ENCODE measurements at regions not wholly inside any gene's neighbourhood (a gene's known extent, or its start where the extent isn't known, plus 50 kb on each side); places are given as distances from the start of the nearest gene placed in this dataset.

DNA sequence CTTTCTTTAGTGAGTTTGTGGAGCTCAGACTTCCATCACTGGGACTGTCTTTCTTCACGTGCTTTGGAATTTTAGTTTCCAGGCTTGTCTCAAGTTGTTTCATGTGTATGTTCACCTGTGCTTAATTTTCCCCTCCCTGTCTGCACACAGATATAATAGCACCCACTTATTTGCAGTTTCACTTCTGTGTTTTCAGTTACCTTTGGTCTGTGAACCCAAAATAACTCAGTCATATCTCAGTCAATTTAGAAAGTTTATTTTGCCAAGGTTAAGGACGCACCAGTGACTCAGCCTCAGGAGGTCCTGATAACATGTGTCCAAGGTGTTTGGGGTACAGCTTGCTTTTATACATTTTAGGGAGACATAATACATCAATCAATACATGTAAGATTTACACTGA, 330.4 kb downstream of the ICE1 start:
- Histone ChIP-seq H3K4me1 (ENCODE audit: control insufficient read depth, low read depth, low read length) (no peaks in the 10 kb centered on the region), H3K4ac (ENCODE audit: low read depth, low read length) (no peak overlapping the region), H2BK5ac (ENCODE audit: low read length) (no peak overlapping the region), H3K18ac (ENCODE audit: low read length) (no peak overlapping the region), H3K56ac (ENCODE audit: low read length) (no peak overlapping the region), H2BK15ac (replicated peaks; ENCODE audit: low read depth) (no peak overlapping the region), H3K36me3 (ENCODE audit: control insufficient read depth, insufficient read depth, low read length) (no peaks in the 10 kb centered on the region), H3K4me2 (ENCODE audit: low read length) (no peak overlapping the region), H3K4me3 (ENCODE audit: low read length) (no peak overlapping the region), H4K8ac (ENCODE audit: low read depth, low read length) (no peak overlapping the region), H4K5ac (ENCODE audit: low read length) (no peak overlapping the region), H3K27ac (ENCODE audit: low read depth, low read length) (no peak overlapping the region), H3K79me1 (ENCODE audit: low read length) (no peaks in the 10 kb centered on the region), H3K23ac (ENCODE audit: low read length) (no peak overlapping the region), H3K9ac (ENCODE audit: low read length) (no peak overlapping the region), H3K27me3 (ENCODE audit: insufficient read depth, low read length, poor library complexity) (no peaks in the 10 kb centered on the region), H3K79me2 (ENCODE audit: control insufficient read depth, insufficient read depth, low read length) (no peaks in the 10 kb centered on the region), H2BK120ac (ENCODE audit: low read depth, low read length) (no peak overlapping the region), H2AK5ac (ENCODE audit: low read length) (no peak overlapping the region)
- no CpG with 5 or more reads among the region's 2 CpGs for WGBS (ENCODE audit: extremely low coverage, insufficient coverage, low lambda C conversion rate)
- no peak for DNase-seq

DNA sequence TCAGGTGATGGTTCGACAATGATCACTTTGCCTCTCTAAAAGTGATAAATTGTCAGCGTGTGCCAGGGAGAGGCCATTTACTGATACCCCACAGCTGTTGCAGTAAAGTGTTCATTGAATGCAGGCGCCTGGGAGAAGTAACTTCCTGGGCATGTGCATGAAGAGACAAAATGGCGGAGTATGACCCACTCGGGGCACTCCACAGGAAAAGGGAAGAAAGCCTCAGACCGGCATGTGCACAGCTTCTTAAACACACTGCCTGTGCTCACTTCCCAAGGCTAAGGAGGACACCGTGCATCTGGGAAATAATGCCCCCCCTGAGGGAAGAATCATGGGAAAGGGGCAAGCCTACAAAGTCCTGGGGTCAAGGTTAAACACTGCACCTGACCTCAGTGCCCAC, 329.5 kb downstream of the ICE1 start:
- no peaks in the 10 kb centered on the region for H3K79me1 ChIP-seq (ENCODE audit: low read length)
- DNase-seq: no peak
- no peak overlapping the region for H3K9ac ChIP-seq (ENCODE audit: low read length)
- no peak overlapping the region for H3K4ac ChIP-seq (ENCODE audit: low read depth, low read length)
- no peak overlapping the region for H3K23ac ChIP-seq (ENCODE audit: low read length)
- no peak overlapping the region for H2BK5ac ChIP-seq (ENCODE audit: low read length)
- no peak overlapping the region for H4K5ac ChIP-seq (ENCODE audit: low read length)
- no peak overlapping the region for H3K18ac ChIP-seq (ENCODE audit: low read length)
- no peak overlapping the region for H3K56ac ChIP-seq (ENCODE audit: low read length)
- H3K27me3 ChIP-seq (ENCODE audit: insufficient read depth, low read length, poor library complexity): no peaks in the 10 kb centered on the region
- H3K4me3 ChIP-seq (ENCODE audit: low read length): no peak overlapping the region
- no peak overlapping the region for H4K8ac ChIP-seq (ENCODE audit: low read depth, low read length)
- no peak overlapping the region for H2BK120ac ChIP-seq (ENCODE audit: low read depth, low read length)
- WGBS (ENCODE audit: extremely low coverage, insufficient coverage, low lambda C conversion rate): no CpG with 5 or more reads among the region's 7 CpGs
- no peak overlapping the region for H3K4me2 ChIP-seq (ENCODE audit: low read length)
- H2AK5ac ChIP-seq (ENCODE audit: low read length): no peak overlapping the region
- H3K79me2 ChIP-seq (ENCODE audit: control insufficient read depth, insufficient read depth, low read length): no peaks in the 10 kb centered on the region
- no peak overlapping the region for H2BK15ac ChIP-seq (replicated peaks; ENCODE audit: low read depth)
- no peak overlapping the region for H3K27ac ChIP-seq (ENCODE audit: low read depth, low read length)
- H3K4me1 ChIP-seq (ENCODE audit: control insufficient read depth, low read depth, low read length): no peaks in the 10 kb centered on the region
- no peaks in the 10 kb centered on the region for H3K36me3 ChIP-seq (ENCODE audit: control insufficient read depth, insufficient read depth, low read length)

DNA sequence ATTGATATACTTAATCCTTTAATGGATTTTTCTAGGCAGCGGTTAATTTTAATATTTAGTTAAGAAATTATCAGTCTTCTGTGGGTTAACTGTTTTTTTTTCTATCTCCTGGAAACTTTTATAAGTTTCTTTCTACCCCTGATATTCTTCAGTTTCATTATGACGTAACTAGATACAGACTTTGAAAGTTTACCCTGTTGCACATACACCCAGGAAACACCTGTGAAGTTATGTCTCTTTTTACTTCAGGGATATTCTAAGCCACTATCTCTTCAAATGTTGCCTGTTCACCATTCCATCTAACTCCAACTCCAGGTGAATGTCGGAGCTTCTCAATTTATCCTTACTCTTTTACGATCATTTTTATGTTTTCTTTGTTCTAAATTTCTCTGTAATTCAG, 329.0 kb downstream of the ICE1 start:
- Histone ChIP-seq H3K27ac (ENCODE audit: low read depth, low read length) (no peak overlapping the region), H4K8ac (ENCODE audit: low read depth, low read length) (no peak overlapping the region), H3K9ac (ENCODE audit: low read length) (no peak overlapping the region), H3K36me3 (ENCODE audit: control insufficient read depth, insufficient read depth, low read length) (no peaks in the 10 kb centered on the region), H2BK15ac (replicated peaks; ENCODE audit: low read depth) (no peak overlapping the region), H3K4me3 (ENCODE audit: low read length) (no peak overlapping the region), H3K56ac (ENCODE audit: low read length) (no peak overlapping the region), H3K4ac (ENCODE audit: low read depth, low read length) (no peak overlapping the region), H2BK120ac (ENCODE audit: low read depth, low read length) (no peak overlapping the region), H3K4me2 (ENCODE audit: low read length) (no peak overlapping the region), H3K79me1 (ENCODE audit: low read length) (no peaks in the 10 kb centered on the region), H4K5ac (ENCODE audit: low read length) (no peak overlapping the region), H3K18ac (ENCODE audit: low read length) (no peak overlapping the region), H3K79me2 (ENCODE audit: control insufficient read depth, insufficient read depth, low read length) (no peaks in the 10 kb centered on the region), H3K4me1 (ENCODE audit: control insufficient read depth, low read depth, low read length) (no peaks in the 10 kb centered on the region), H3K23ac (ENCODE audit: low read length) (no peak overlapping the region), H3K27me3 (ENCODE audit: insufficient read depth, low read length, poor library complexity) (no peaks in the 10 kb centered on the region), H2AK5ac (ENCODE audit: low read length) (no peak overlapping the region), H2BK5ac (ENCODE audit: low read length) (no peak overlapping the region)
- DNase-seq: no peak
- WGBS (ENCODE audit: extremely low coverage, insufficient coverage, low lambda C conversion rate): no CpG with 5 or more reads among the region's 4 CpGs

DNA sequence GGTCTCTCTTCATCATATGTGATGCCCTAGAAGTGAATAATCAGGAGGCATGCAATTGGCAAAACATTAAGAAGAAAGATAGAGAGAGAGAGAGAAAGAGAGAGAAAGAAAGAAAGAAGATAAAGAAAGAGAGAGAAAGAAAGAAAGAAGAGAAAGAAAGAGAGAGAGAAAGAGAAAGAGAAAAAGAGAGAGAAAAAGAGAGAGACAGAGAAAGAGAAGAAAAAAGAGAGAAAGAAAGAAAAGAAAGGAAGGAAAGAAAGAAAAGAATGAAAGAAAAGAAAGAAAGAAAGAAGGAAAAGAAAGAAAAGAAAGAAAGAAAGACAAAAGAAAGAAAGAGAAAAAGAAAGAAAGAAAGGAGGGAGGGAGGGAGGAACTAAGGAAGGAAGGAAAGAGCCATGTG, 318.9 kb downstream of the ICE1 start:
- no peaks in the 10 kb centered on the region for H3K79me2 ChIP-seq (ENCODE audit: control insufficient read depth, insufficient read depth, low read length)
- no peak overlapping the region for H3K27ac ChIP-seq (ENCODE audit: low read depth, low read length)
- H3K4me1 ChIP-seq (ENCODE audit: control insufficient read depth, low read depth, low read length): no peaks in the 10 kb centered on the region
- no peak overlapping the region for H3K18ac ChIP-seq (ENCODE audit: low read length)
- no peak overlapping the region for H2BK120ac ChIP-seq (ENCODE audit: low read depth, low read length)
- H3K23ac ChIP-seq (ENCODE audit: low read length): no peak overlapping the region
- H4K5ac ChIP-seq (ENCODE audit: low read length): no peak overlapping the region
- H3K4ac ChIP-seq (ENCODE audit: low read depth, low read length): no peak overlapping the region
- no peak overlapping the region for H3K9ac ChIP-seq (ENCODE audit: low read length)
- no peak overlapping the region for H2AK5ac ChIP-seq (ENCODE audit: low read length)
- DNase-seq: no peak
- H3K4me3 ChIP-seq (ENCODE audit: low read length): no peak overlapping the region
- H3K27me3 ChIP-seq (ENCODE audit: insufficient read depth, low read length, poor library complexity): no peaks in the 10 kb centered on the region
- H3K56ac ChIP-seq (ENCODE audit: low read length): no peak overlapping the region
- H3K36me3 ChIP-seq (ENCODE audit: control insufficient read depth, insufficient read depth, low read length): no peaks in the 10 kb centered on the region
- no peak overlapping the region for H3K4me2 ChIP-seq (ENCODE audit: low read length)
- H2BK5ac ChIP-seq (ENCODE audit: low read length): no peak overlapping the region
- H3K79me1 ChIP-seq (ENCODE audit: low read length): no peaks in the 10 kb centered on the region
- H2BK15ac ChIP-seq (replicated peaks; ENCODE audit: low read depth): no peak overlapping the region
- no peak overlapping the region for H4K8ac ChIP-seq (ENCODE audit: low read depth, low read length)

DNA sequence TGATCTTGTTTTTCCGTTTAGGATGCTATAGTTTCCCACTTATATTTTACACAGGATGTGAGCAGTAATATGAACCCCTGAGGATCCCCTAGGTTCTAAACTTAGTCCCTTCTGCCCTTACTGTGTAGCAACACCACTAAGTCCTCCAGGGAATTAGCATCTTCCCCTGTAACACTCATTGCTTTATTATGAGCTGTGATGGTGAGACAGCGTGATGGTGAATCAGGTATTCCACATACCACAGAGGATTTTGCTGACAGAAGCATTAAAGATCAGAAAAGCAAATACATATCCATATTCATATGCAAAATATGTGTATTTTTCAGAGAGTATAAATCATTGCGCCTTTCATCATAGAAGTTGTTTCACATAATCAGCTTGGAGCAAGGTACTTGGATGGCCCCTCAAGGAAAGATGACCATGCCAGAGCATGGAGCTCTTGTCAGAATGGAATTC, 317.0 kb downstream of the ICE1 start:
- H2BK120ac ChIP-seq (ENCODE audit: low read depth, low read length): no peak overlapping the region
- DNase-seq: no peak
- no peak overlapping the region for H4K8ac ChIP-seq (ENCODE audit: low read depth, low read length)
- no peak overlapping the region for H3K27ac ChIP-seq (ENCODE audit: low read depth, low read length)
- no peaks in the 10 kb centered on the region for H3K79me1 ChIP-seq (ENCODE audit: low read length)
- H3K4ac ChIP-seq (ENCODE audit: low read depth, low read length): no peak overlapping the region
- H4K5ac ChIP-seq (ENCODE audit: low read length): no peak overlapping the region
- H3K27me3 ChIP-seq (ENCODE audit: insufficient read depth, low read length, poor library complexity): no peaks in the 10 kb centered on the region
- H3K4me1 ChIP-seq (ENCODE audit: control insufficient read depth, low read depth, low read length): no peaks in the 10 kb centered on the region
- H3K18ac ChIP-seq (ENCODE audit: low read length): no peak overlapping the region
- H3K79me2 ChIP-seq (ENCODE audit: control insufficient read depth, insufficient read depth, low read length): no peaks in the 10 kb centered on the region
- no peak overlapping the region for H3K56ac ChIP-seq (ENCODE audit: low read length)
- no peak overlapping the region for H2BK15ac ChIP-seq (replicated peaks; ENCODE audit: low read depth)
- H3K23ac ChIP-seq (ENCODE audit: low read length): no peak overlapping the region
- no peak overlapping the region for H3K4me2 ChIP-seq (ENCODE audit: low read length)
- no peak overlapping the region for H2BK5ac ChIP-seq (ENCODE audit: low read length)
- H3K9ac ChIP-seq (ENCODE audit: low read length): no peak overlapping the region
- no peak overlapping the region for H2AK5ac ChIP-seq (ENCODE audit: low read length)
- no peak overlapping the region for H3K4me3 ChIP-seq (ENCODE audit: low read length)
- WGBS (ENCODE audit: extremely low coverage, insufficient coverage, low lambda C conversion rate): no CpG with 5 or more reads among the region's 3 CpGs
- no peaks in the 10 kb centered on the region for H3K36me3 ChIP-seq (ENCODE audit: control insufficient read depth, insufficient read depth, low read length)

DNA sequence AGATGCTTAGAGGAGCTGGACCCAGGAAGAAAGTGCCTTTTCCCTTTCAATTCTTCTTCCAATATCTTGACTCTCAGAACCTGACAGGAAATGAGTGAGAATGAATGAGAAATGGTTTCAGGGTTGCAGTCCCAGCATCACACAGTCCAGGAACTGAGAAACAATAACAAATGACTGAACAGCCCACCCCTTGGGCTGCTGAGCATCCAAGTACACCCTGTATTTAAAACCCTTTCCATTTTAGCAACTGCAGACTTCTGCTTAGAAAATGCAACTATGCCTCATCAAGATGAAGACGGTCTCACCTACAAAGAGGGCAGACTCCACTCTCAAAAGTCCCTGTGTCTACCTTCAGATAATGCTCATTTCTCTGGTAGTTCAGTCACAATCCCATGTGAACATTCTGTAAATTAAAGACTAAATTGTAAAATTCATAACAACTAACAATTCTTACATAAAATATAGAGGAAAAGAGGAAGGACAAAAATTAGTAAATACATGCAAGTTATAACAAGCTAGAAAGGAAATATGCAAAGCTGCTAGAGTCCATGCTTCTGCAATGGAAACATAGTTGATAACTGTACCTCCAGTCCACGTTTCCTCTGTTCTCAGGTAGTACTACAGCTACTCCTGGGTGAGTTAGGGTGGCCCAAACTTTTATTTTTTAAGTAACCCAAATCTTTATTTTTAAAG, 316.5 kb downstream of the ICE1 start:
- Histone ChIP-seq H3K4me2 (ENCODE audit: low read length) (no peak overlapping the region), H3K18ac (ENCODE audit: low read length) (no peak overlapping the region), H2BK15ac (replicated peaks; ENCODE audit: low read depth) (no peak overlapping the region), H3K27ac (ENCODE audit: low read depth, low read length) (no peak overlapping the region), H3K9ac (ENCODE audit: low read length) (no peak overlapping the region), H2AK5ac (ENCODE audit: low read length) (no peak overlapping the region), H3K4ac (ENCODE audit: low read depth, low read length) (no peak overlapping the region), H3K56ac (ENCODE audit: low read length) (no peak overlapping the region), H3K23ac (ENCODE audit: low read length) (no peak overlapping the region), H3K79me1 (ENCODE audit: low read length) (no peaks in the 10 kb centered on the region), H4K8ac (ENCODE audit: low read depth, low read length) (no peak overlapping the region), H3K79me2 (ENCODE audit: control insufficient read depth, insufficient read depth, low read length) (no peaks in the 10 kb centered on the region), H3K4me3 (ENCODE audit: low read length) (no peak overlapping the region), H3K36me3 (ENCODE audit: control insufficient read depth, insufficient read depth, low read length) (no peaks in the 10 kb centered on the region), H2BK5ac (ENCODE audit: low read length) (no peak overlapping the region), H3K27me3 (ENCODE audit: insufficient read depth, low read length, poor library complexity) (no peaks in the 10 kb centered on the region), H3K4me1 (ENCODE audit: control insufficient read depth, low read depth, low read length) (no peaks in the 10 kb centered on the region), H2BK120ac (ENCODE audit: low read depth, low read length) (no peak overlapping the region), H4K5ac (ENCODE audit: low read length) (no peak overlapping the region)
- no CpG with 5 or more reads among the region's 2 CpGs for WGBS (ENCODE audit: extremely low coverage, insufficient coverage, low lambda C conversion rate)
- no peak for DNase-seq

Data from mesendoderm (in vitro differentiated cells).